NCI-H1694 treated with DMSO at 0.1 percent for 48 hours (cell line): ENCODE measurements at regions not wholly inside any gene's neighbourhood (a gene's known extent, or its start where the extent isn't known, plus 50 kb on each side); places are given as distances from the start of the nearest gene placed in this dataset.
A peak's percentile ranks its signal among the peaks of the same experiment; 100 is the strongest.

Source experiments
- DNase-seq: peaks from one replicate; lab custom pipeline; 2025; lab: John Stamatoyannopoulos, UW

GRCh38 chr18:67742525-67742924 lies 226.0 kb upstream of the DSEL start:
- no peak for DNase-seq

- DNase-seq: no peak
These were observed 219.0 kb upstream of the DSEL start for GRCh38 chr18:67735506-67735905.

- no peak for DNase-seq
These were observed 216.6 kb upstream of the DSEL start for GRCh38 chr18:67733088-67733487.

- no peak for DNase-seq
These were observed 215.3 kb upstream of the DSEL start for GRCh38 chr18:67731851-67732250.

GRCh38 chr18:67730886-67731285 lies 214.4 kb upstream of the DSEL start:
- no peak for DNase-seq

- DNase-seq: no peak
These were observed 211.8 kb upstream of the DSEL start for GRCh38 chr18:67728364-67728763.

GRCh38 chr18:67726882-67727281 lies 210.4 kb upstream of the DSEL start:
- DNase-seq: peak; percentile 19

GRCh38 chr18:67717800-67718199 lies 201.3 kb upstream of the DSEL start:
- no peak for DNase-seq

GRCh38 chr18:67715567-67715966 lies 199.0 kb upstream of the DSEL start:
- no peak for DNase-seq

GRCh38 chr18:67710639-67711038 lies 194.1 kb upstream of the DSEL start:
- no peak for DNase-seq

- no peak for DNase-seq
These were observed 189.2 kb upstream of the DSEL start for GRCh38 chr18:67705748-67706147.

- DNase-seq: no peak
These were observed 179.2 kb upstream of the DSEL start for GRCh38 chr18:67695684-67696083.

- no peak for DNase-seq
These were observed 178.3 kb upstream of the DSEL start for GRCh38 chr18:67694787-67695186.

- DNase-seq: no peak
These were observed 176.3 kb upstream of the DSEL start for GRCh38 chr18:67692811-67693210.

GRCh38 chr18:67682516-67682915 lies 166.0 kb upstream of the DSEL start:
- no peak for DNase-seq

GRCh38 chr18:67677489-67677888 lies 161.0 kb upstream of the DSEL start:
- no peak for DNase-seq

GRCh38 chr18:67672716-67673115 lies 156.2 kb upstream of the DSEL start:
- no peak for DNase-seq

- DNase-seq: no peak
These were observed 155.6 kb upstream of the DSEL start for GRCh38 chr18:67672155-67672554.

GRCh38 chr18:67670024-67670543 lies 153.6 kb upstream of the DSEL start:
- DNase-seq: no peak

- DNase-seq: no peak
These were observed 148.7 kb upstream of the DSEL start for GRCh38 chr18:67665266-67665665.

- no peak for DNase-seq
These were observed 146.5 kb upstream of the DSEL start for GRCh38 chr18:67662996-67663395.

GRCh38 chr18:67661555-67661954 lies 145.0 kb upstream of the DSEL start:
- no peak for DNase-seq

GRCh38 chr18:67654101-67654500 lies 137.6 kb upstream of the DSEL start:
- no peak for DNase-seq

- DNase-seq: no peak
These were observed 135.8 kb upstream of the DSEL start for GRCh38 chr18:67652288-67652687.

GRCh38 chr18:67651438-67651837 lies 134.9 kb upstream of the DSEL start:
- no peak for DNase-seq
